ENCODE measurements at regions not wholly inside any gene's neighbourhood (a gene's known extent, or its start where the extent isn't known, plus 50 kb on each side); places are given as distances from the start of the nearest gene placed in this dataset.
"Not testable (repeated sequence)": the region's sequence is repeated elsewhere in the genome, so short reads cannot be mapped to it uniquely, and the experiment has no call there.

GRCh38 chr5:98318386-98318785 lies 455.1 kb upstream of the RGMB start:
- no peak for DNase-seq

GRCh38 chr5:98319299-98320011 lies 454.0 kb upstream of the RGMB start:
- DNase-seq = no peak

- no peak for DNase-seq
These were observed 453.1 kb upstream of the RGMB start for GRCh38 chr5:98320343-98320742.

GRCh38 chr5:98321361-98321760 lies 452.1 kb upstream of the RGMB start:
- DNase-seq = no peak

GRCh38 chr5:98325187-98325586 lies 448.3 kb upstream of the RGMB start:
- DNase-seq = not testable (repeated sequence)

- no peak for DNase-seq
These were observed 445.4 kb upstream of the RGMB start for GRCh38 chr5:98328015-98328414.

GRCh38 chr5:98330871-98331270 lies 442.6 kb upstream of the RGMB start:
- no peak for DNase-seq

- DNase-seq = no peak
These were observed 439.5 kb upstream of the RGMB start for GRCh38 chr5:98333921-98334320.

GRCh38 chr5:98334946-98335345 lies 438.5 kb upstream of the RGMB start:
- no peak for DNase-seq

- no peak for DNase-seq
These were observed 434.2 kb upstream of the RGMB start for GRCh38 chr5:98339141-98339848.

GRCh38 chr5:98341038-98342032 lies 432.1 kb upstream of the RGMB start:
- DNase-seq = no peak

- not testable (repeated sequence) for DNase-seq
These were observed 430.4 kb upstream of the RGMB start for GRCh38 chr5:98342958-98343660.

- no peak for DNase-seq
These were observed 424.0 kb upstream of the RGMB start for GRCh38 chr5:98349251-98349989.

- DNase-seq = no peak
These were observed 423.5 kb upstream of the RGMB start for GRCh38 chr5:98349990-98350365.

- no peak for DNase-seq
These were observed 418.5 kb upstream of the RGMB start for GRCh38 chr5:98354922-98355321.

GRCh38 chr5:98360548-98360947 lies 412.9 kb upstream of the RGMB start:
- no peak for DNase-seq

GRCh38 chr5:98363157-98363556 lies 410.3 kb upstream of the RGMB start:
- no peak for DNase-seq

- no peak for DNase-seq
These were observed 408.9 kb upstream of the RGMB start for GRCh38 chr5:98364549-98364948.

GRCh38 chr5:98365126-98365525 lies 408.3 kb upstream of the RGMB start:
- no peak for DNase-seq

- DNase-seq = no peak
These were observed 405.3 kb upstream of the RGMB start for GRCh38 chr5:98368141-98368540.

GRCh38 chr5:98372351-98372750 lies 401.1 kb upstream of the RGMB start:
- DNase-seq = no peak

Data from right kidney (tissue), 1 donor.